H1 (cell line): ENCODE measurements at regions not wholly inside any gene's neighbourhood (a gene's known extent, or its start where the extent isn't known, plus 50 kb on each side); places are given as distances from the start of the nearest gene placed in this dataset.

ENCODE experiments used
- CEBPB ChIP-seq: IDR thresholded peaks from 2 replicates; pipeline ENCODE4 v1.6.1; 2012; ENCODE audit warnings: low read depth, low read length
- CTBP2 ChIP-seq: IDR thresholded peaks from 2 replicates; pipeline ENCODE4 v1.7.0; 2011; ENCODE audit warnings: borderline replicate concordance, mild to moderate bottlenecking, moderate library complexity, mixed read lengths, low read length; ENCODE audit not compliant: insufficient read depth, insufficient read length

- TF ChIP-seq CEBPB, result no peak
- no peak for TF ChIP-seq CTBP2
Observed at GRCh38 chr7:134367956-134368749, 51.4 kb upstream of the SLC35B4 start (continued).
